ENCODE measurements at regions not wholly inside any gene's neighbourhood (a gene's known extent, or its start where the extent isn't known, plus 50 kb on each side); places are given as distances from the start of the nearest gene placed in this dataset.
"Not testable (repeated sequence)": the region's sequence is repeated elsewhere in the genome, so short reads cannot be mapped to it uniquely, and the experiment has no call there.

GRCh38 chr6:147651-148050 is 144.6 kb upstream of the DUSP22 start:
- DNase-seq: not testable (repeated sequence)

- peak; percentile 9 for DNase-seq
These were observed 144.0 kb upstream of the DUSP22 start for GRCh38 chr6:148051-148984.

- DNase-seq: not testable (repeated sequence)
These were observed 142.1 kb upstream of the DUSP22 start for GRCh38 chr6:150147-150546.

- DNase-seq: not testable (repeated sequence)
These were observed 139.9 kb upstream of the DUSP22 start for GRCh38 chr6:152436-152835.

- DNase-seq: not testable (repeated sequence)
These were observed 139.3 kb upstream of the DUSP22 start for GRCh38 chr6:153026-153425.

GRCh38 chr6:153867-154266 is 138.4 kb upstream of the DUSP22 start:
- not testable (repeated sequence) for DNase-seq

GRCh38 chr6:154321-155092 is 137.8 kb upstream of the DUSP22 start:
- DNase-seq: not testable (repeated sequence)

- no peak for DNase-seq
These were observed 136.3 kb upstream of the DUSP22 start for GRCh38 chr6:156010-156409.

- DNase-seq: not testable (repeated sequence)
These were observed 135.7 kb upstream of the DUSP22 start for GRCh38 chr6:156441-157140.

GRCh38 chr6:157176-157575 is 135.1 kb upstream of the DUSP22 start:
- not testable (repeated sequence) for DNase-seq

- not testable (repeated sequence) for DNase-seq
These were observed 130.6 kb upstream of the DUSP22 start for GRCh38 chr6:161657-162056.

- DNase-seq: no peak
These were observed 127.6 kb upstream of the DUSP22 start for GRCh38 chr6:164720-165119.

- no peak for DNase-seq
These were observed 127.0 kb upstream of the DUSP22 start for GRCh38 chr6:165263-165662.

GRCh38 chr6:165906-166305 is 126.4 kb upstream of the DUSP22 start:
- no peak for DNase-seq

GRCh38 chr6:168865-169455 is 123.3 kb upstream of the DUSP22 start:
- DNase-seq: peak; percentile 13

- no peak for DNase-seq
These were observed 118.3 kb upstream of the DUSP22 start for GRCh38 chr6:174036-174435.

GRCh38 chr6:175680-176079 is 116.6 kb upstream of the DUSP22 start:
- DNase-seq: no peak

- DNase-seq: no peak
These were observed 115.5 kb upstream of the DUSP22 start for GRCh38 chr6:176766-177165.

- DNase-seq: no peak
These were observed 114.2 kb upstream of the DUSP22 start for GRCh38 chr6:178119-178518.

GRCh38 chr6:178929-179328 is 113.4 kb upstream of the DUSP22 start:
- not testable (repeated sequence) for DNase-seq

GRCh38 chr6:179340-179950 is 112.8 kb upstream of the DUSP22 start:
- DNase-seq: no peak

GRCh38 chr6:180091-180694 is 112.1 kb upstream of the DUSP22 start:
- DNase-seq: not testable (repeated sequence)
